GM21786 (cell line): ENCODE measurements at regions not wholly inside any gene's neighbourhood (a gene's known extent, or its start where the extent isn't known, plus 50 kb on each side); places are given as distances from the start of the nearest gene placed in this dataset.
"Not testable (repeated sequence)": the region's sequence is repeated elsewhere in the genome, so short reads cannot be mapped to it uniquely, and the experiment has no call there.

Experiments
- ATAC-seq: cut with Tn5 transposase; IDR thresholded peaks from one replicate; pipeline ENCODE4 v1.9.1; 2021; ENCODE audit not compliant: unreplicated experiment

- no peak for ATAC-seq
Observed at GRCh38 chr10:20616918-20617810, 279.9 kb downstream of the NEBL start.

GRCh38 chr10:20616056-20616671 is 280.9 kb downstream of the NEBL start:
- no peak for ATAC-seq

- ATAC-seq: no peak
Observed at GRCh38 chr10:20615395-20615794, 281.7 kb downstream of the NEBL start.

GRCh38 chr10:20614911-20615310 is 282.2 kb downstream of the NEBL start:
- no peak for ATAC-seq

- no peak for ATAC-seq
Observed at GRCh38 chr10:20608503-20608902, 288.6 kb downstream of the NEBL start.

GRCh38 chr10:20606985-20607384 is 290.1 kb downstream of the NEBL start:
- ATAC-seq: no peak

GRCh38 chr10:20601941-20602461 is 295.1 kb downstream of the NEBL start:
- ATAC-seq: no peak

GRCh38 chr10:20598590-20598989 is 298.5 kb downstream of the NEBL start:
- ATAC-seq: no peak

GRCh38 chr10:20596911-20597310 is 300.2 kb downstream of the NEBL start:
- ATAC-seq: no peak

- no peak for ATAC-seq
Observed at GRCh38 chr10:20596065-20596755, 300.9 kb downstream of the NEBL start.

GRCh38 chr10:20593649-20594048 is 303.5 kb downstream of the NEBL start:
- ATAC-seq: no peak

- ATAC-seq: no peak
Observed at GRCh38 chr10:20582041-20582440, 315.1 kb downstream of the NEBL start.

GRCh38 chr10:20573924-20574323 is 323.2 kb downstream of the NEBL start:
- no peak for ATAC-seq

GRCh38 chr10:20555990-20556389 is 341.1 kb downstream of the NEBL start:
- not testable (repeated sequence) for ATAC-seq

GRCh38 chr10:20552382-20552781 is 344.7 kb downstream of the NEBL start:
- no peak for ATAC-seq

GRCh38 chr10:20551761-20552160 is 345.4 kb downstream of the NEBL start:
- ATAC-seq: no peak

GRCh38 chr10:20535897-20536881 is 360.9 kb downstream of the NEBL start:
- ATAC-seq: no peak

GRCh38 chr10:20531241-20531883 is 365.7 kb downstream of the NEBL start:
- not testable (repeated sequence) for ATAC-seq

GRCh38 chr10:20521186-20521585 is 375.9 kb downstream of the NEBL start:
- ATAC-seq: no peak

- no peak for ATAC-seq
Observed at GRCh38 chr10:20515654-20516053, 381.5 kb downstream of the NEBL start.
